ENCODE measurements at regions not wholly inside any gene's neighbourhood (a gene's known extent, or its start where the extent isn't known, plus 50 kb on each side); places are given as distances from the start of the nearest gene placed in this dataset.

DNA sequence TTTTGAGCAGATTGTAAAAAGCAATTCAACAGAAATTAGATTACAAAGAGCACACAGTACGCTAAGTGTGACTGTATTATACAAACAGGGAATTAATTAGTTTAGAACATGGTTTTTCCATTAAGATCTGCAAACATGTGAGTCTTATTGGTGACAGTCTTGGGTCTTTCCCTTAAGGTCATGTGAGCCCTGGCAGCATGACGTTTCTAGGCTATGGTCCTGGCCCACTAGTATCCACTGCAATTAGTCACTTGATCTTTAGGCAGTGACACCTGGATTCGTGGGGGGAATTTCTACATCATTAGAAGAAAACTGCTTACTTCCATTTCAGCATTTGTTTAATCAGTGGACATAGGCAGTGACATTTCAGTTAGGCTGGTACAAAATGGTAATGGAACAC is 360.2 kb upstream of the NR2F2 start (continued):
- TF ChIP-seq, protein P1, sequence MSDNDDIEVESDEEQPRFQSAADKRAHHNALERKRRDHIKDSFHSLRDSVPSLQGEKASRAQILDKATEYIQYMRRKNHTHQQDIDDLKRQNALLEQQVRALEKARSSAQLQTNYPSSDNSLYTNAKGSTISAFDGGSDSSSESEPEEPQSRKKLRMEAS (IDR thresholded peaks at IDR 0.05; ENCODE audit: low read depth) = no peak

DNA sequence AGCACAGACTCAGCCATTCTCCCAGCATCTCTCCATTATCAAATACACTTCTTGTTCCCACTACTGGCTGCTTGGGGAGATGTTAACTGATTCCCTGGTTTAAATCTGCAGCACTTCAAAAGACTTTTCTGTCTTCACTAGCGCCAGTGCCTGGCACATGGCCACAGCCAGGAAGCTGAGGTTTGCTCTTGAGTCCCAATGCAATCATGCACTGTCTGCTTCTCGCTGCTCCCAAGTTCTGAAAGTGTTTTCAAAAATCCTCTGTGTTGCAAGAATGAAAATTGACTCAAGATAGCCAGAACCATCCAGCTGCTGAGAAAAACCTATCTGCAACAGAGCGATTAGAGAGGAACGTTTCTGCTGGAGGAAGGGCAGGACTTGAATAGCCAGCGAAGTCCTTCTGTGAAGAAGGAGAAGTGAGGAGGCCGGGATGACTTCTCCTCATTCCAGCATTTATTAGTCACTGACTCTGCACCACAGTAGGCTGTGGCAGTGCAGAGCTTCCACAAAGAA is 358.4 kb upstream of the NR2F2 start:
- Histone ChIP-seq H3K9ac (no peak overlapping the region), H3K79me2 (ENCODE audit: insufficient read depth) (no peaks in the 10 kb centered on the region), H3K4me3 (ENCODE audit: low read depth in 2 of 2, low read length in 1 of 2) (no peak overlapping the region), H3K4me1 (ENCODE audit: control insufficient read depth in 1 of 2, insufficient read depth in 2 of 2, low read depth in 1 of 2, low read length in 1 of 2) (no peaks in the 10 kb centered on the region), H4K20me1 (ENCODE audit: insufficient read depth) (no peaks in the 10 kb centered on the region), H2AFZ (ENCODE audit: low read depth) (no peak overlapping the region), H3K4me2 (no peak overlapping the region), H3K9me3 (no peaks in the 10 kb centered on the region), H3K36me3 (replicated peaks in 1 of 2; ENCODE audit: control insufficient read depth in 1 of 2, insufficient read depth in 2 of 2, low read length in 1 of 2) (no peaks in the 10 kb centered on the region), H3K27me3 (ENCODE audit: insufficient read depth) (no peaks in the 10 kb centered on the region), H3F3A (replicated peaks; ENCODE audit: insufficient read depth) (no peaks in the 10 kb centered on the region), H3K27ac (ENCODE audit: low read depth in 2 of 2, low read length in 1 of 2) (no peak overlapping the region), H3K9me2 (no peaks in the 10 kb centered on the region)
- DNase-seq = no peak
- CTCF ChIA-PET = no interaction called here
- no peak for TF ChIP-seq FOXM1 (IDR thresholded peaks at IDR 0.05; ENCODE audit: low read depth)
- no peak for TF ChIP-seq RCOR1 (IDR thresholded peaks at IDR 0.05; ENCODE audit: low read length)
- TF ChIP-seq, protein P2, sequence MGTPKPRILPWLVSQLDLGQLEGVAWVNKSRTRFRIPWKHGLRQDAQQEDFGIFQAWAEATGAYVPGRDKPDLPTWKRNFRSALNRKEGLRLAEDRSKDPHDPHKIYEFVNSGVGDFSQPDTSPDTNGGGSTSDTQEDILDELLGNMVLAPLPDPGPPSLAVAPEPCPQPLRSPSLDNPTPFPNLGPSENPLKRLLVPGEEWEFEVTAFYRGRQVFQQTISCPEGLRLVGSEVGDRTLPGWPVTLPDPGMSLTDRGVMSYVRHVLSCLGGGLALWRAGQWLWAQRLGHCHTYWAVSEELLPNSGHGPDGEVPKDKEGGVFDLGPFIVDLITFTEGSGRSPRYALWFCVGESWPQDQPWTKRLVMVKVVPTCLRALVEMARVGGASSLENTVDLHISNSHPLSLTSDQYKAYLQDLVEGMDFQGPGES (IDR thresholded peaks at IDR 0.05; ENCODE audit: low read depth, low read length) = no peak
- POLR2A ChIA-PET = no interaction called here
- WGBS (ENCODE audit: low lambda C conversion rate) = 9% methylated on average over 6 of the region's 6 CpGs

DNA sequence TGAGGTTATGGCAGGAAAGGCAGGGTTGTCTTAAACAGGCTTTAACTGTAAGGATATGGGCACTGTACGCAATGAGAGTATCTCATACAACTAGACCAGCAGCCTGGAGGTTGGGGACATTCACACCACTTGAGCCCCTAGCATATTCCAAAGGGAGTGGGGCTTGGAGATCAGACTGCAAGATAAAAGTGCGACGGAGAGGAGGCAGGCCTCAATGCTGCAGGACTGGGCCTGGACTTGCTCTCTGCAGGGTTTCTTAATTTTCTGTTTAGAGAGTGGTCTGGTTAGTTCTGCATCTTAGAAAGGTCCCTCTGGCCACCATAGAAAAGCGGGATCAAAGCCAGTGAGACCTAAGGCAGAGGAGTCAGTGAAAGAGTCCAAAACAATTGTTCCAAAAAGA is 357.7 kb upstream of the NR2F2 start:
- H3K79me2 ChIP-seq (ENCODE audit: insufficient read depth) = no peaks in the 10 kb centered on the region
- no peak overlapping the region for H3K27ac ChIP-seq (ENCODE audit: low read depth in 2 of 2, low read length in 1 of 2)
- TF ChIP-seq SMC3 (IDR thresholded peaks at IDR 0.05; ENCODE audit: low read depth, low read length) (no peak), NFIC (IDR thresholded peaks at IDR 0.05; ENCODE audit: borderline replicate concordance) (no peak), YY1 (IDR thresholded peaks at IDR 0.05; ENCODE audit: low read depth) (no peak), SIN3A (IDR thresholded peaks at IDR 0.05; ENCODE audit: borderline replicate concordance, low read depth, low read length) (no peak), GABPA (IDR thresholded peaks at IDR 0.05; ENCODE audit: low read depth) (no peak), GATA2 (CRISPR knock-in tag; IDR thresholded peaks at IDR 0.05) (no peak)
- TF ChIP-seq, protein P2 (IDR thresholded peaks at IDR 0.05; ENCODE audit: low read depth, low read length) = no peak
- H3K4me1 ChIP-seq (ENCODE audit: control insufficient read depth in 1 of 2, insufficient read depth in 2 of 2, low read depth in 1 of 2, low read length in 1 of 2) = no peaks in the 10 kb centered on the region
- H3K4me3 ChIP-seq (ENCODE audit: low read depth in 2 of 2, low read length in 1 of 2) = no peak overlapping the region
- H3K9ac ChIP-seq = no peak overlapping the region
- no peaks in the 10 kb centered on the region for H3K36me3 ChIP-seq (replicated peaks in 1 of 2; ENCODE audit: control insufficient read depth in 1 of 2, insufficient read depth in 2 of 2, low read length in 1 of 2)
- DNase-seq = no peak
- no peaks in the 10 kb centered on the region for H3K9me3 ChIP-seq
- CTCF ChIA-PET = no interaction called here
- POLR2A ChIA-PET = no interaction called here
- no peaks in the 10 kb centered on the region for H3K27me3 ChIP-seq (ENCODE audit: insufficient read depth)
- H4K20me1 ChIP-seq (ENCODE audit: insufficient read depth) = no peaks in the 10 kb centered on the region
- H2AFZ ChIP-seq (ENCODE audit: low read depth) = no peak overlapping the region
- H3K9me2 ChIP-seq = no peaks in the 10 kb centered on the region
- 16% methylated on average over 4 of the region's 4 CpGs for WGBS (ENCODE audit: low lambda C conversion rate)
- no peaks in the 10 kb centered on the region for H3F3A ChIP-seq (replicated peaks; ENCODE audit: insufficient read depth)
- no peak overlapping the region for H3K4me2 ChIP-seq
